RWPE2 (cell line): ENCODE measurements at regions not wholly inside any gene's neighbourhood (a gene's known extent, or its start where the extent isn't known, plus 50 kb on each side); places are given as distances from the start of the nearest gene placed in this dataset.

Experiments
- ATAC-seq: fragments of 200-7000 bp; cut with Tn5 transposase; 3 replicates; pipeline ENCODE4 v1.9.1; 2021; ENCODE audit warnings: low read depth
- DNase-seq: peaks from one replicate; pipeline ENCODE4 v3.0.0-alpha.2; 2020; ENCODE audit warnings: low spot score
- H3K27ac ChIP-seq: fragments of 450-650 bp; 2 replicates; pipeline ENCODE4 v1.5.1; 2017; ENCODE audit warnings: mild to moderate bottlenecking; ENCODE audit not compliant: poor library complexity, severe bottlenecking
- H3K27me3 ChIP-seq: fragments of 250-450 bp; sonication (Bioruptor Pico); 2 replicates; pipeline ENCODE4 v1.5.1; 2021; ENCODE audit warnings: mild to moderate bottlenecking, moderate library complexity; ENCODE audit not compliant: insufficient read depth, poor library complexity, severe bottlenecking
- H3K36me3 ChIP-seq: fragments of 250-450 bp; sonication (Bioruptor Pico); 2 replicates; pipeline ENCODE4 v1.5.1; 2020; ENCODE audit warnings: low read depth, mild to moderate bottlenecking, moderate library complexity
- H3K4me1 ChIP-seq: fragments of 250-450 bp; sonication (Bioruptor Pico); 2 replicates; pipeline ENCODE4 v1.5.1; 2021; ENCODE audit warnings: mild to moderate bottlenecking, moderate library complexity; ENCODE audit not compliant: insufficient read depth, poor library complexity, severe bottlenecking
- H3K4me3 ChIP-seq: fragments of 250-450 bp; sonication (Bioruptor Pico); 2 replicates; pipeline ENCODE4 v1.5.1; 2021; ENCODE audit warnings: mild to moderate bottlenecking, moderate library complexity; ENCODE audit not compliant: severe bottlenecking
- H3K9me3 ChIP-seq: fragments of 250-450 bp; sonication (Bioruptor Pico); 2 replicates; pipeline ENCODE4 v1.5.1; 2021; ENCODE audit warnings: mild to moderate bottlenecking, moderate library complexity; ENCODE audit not compliant: severe bottlenecking
- TF ChIP-seq, protein P1 (sequence below): fragments of 450-650 bp; IDR thresholded peaks from one replicate; pipeline ENCODE4 v1.5.1; 2017; ENCODE audit warnings: mild to moderate bottlenecking, moderate library complexity; ENCODE audit not compliant: poor library complexity, severe bottlenecking

- Histone ChIP-seq H3K27me3 (no peaks in the 10 kb centered on the region), H3K27ac (no peak overlapping the region), H3K36me3 (no peaks in the 10 kb centered on the region), H3K4me1 (no peaks in the 10 kb centered on the region), H3K9me3 (no peaks in the 10 kb centered on the region), H3K4me3 (no peak overlapping the region)
- DNase-seq: no peak
- ATAC-seq: no peak
- TF ChIP-seq, protein P1, sequence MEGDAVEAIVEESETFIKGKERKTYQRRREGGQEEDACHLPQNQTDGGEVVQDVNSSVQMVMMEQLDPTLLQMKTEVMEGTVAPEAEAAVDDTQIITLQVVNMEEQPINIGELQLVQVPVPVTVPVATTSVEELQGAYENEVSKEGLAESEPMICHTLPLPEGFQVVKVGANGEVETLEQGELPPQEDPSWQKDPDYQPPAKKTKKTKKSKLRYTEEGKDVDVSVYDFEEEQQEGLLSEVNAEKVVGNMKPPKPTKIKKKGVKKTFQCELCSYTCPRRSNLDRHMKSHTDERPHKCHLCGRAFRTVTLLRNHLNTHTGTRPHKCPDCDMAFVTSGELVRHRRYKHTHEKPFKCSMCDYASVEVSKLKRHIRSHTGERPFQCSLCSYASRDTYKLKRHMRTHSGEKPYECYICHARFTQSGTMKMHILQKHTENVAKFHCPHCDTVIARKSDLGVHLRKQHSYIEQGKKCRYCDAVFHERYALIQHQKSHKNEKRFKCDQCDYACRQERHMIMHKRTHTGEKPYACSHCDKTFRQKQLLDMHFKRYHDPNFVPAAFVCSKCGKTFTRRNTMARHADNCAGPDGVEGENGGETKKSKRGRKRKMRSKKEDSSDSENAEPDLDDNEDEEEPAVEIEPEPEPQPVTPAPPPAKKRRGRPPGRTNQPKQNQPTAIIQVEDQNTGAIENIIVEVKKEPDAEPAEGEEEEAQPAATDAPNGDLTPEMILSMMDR: no peak
These were observed 1180.8 kb downstream of the FSTL5 start for GRCh38 chr4:160983035-160983434.

GRCh38 chr4:161002386-161002785 lies 1161.4 kb downstream of the FSTL5 start:
- H3K27me3 ChIP-seq: no peaks in the 10 kb centered on the region
- no peaks in the 10 kb centered on the region for H3K4me1 ChIP-seq
- no peak overlapping the region for H3K27ac ChIP-seq
- ATAC-seq (no peak), DNase-seq (no peak)
- TF ChIP-seq, protein P1: no peak
- no peak overlapping the region for H3K4me3 ChIP-seq
- no peaks in the 10 kb centered on the region for H3K9me3 ChIP-seq
- H3K36me3 ChIP-seq: no peaks in the 10 kb centered on the region

GRCh38 chr4:161003418-161004057 lies 1160.3 kb downstream of the FSTL5 start:
- TF ChIP-seq, protein P1: no peak
- DNase-seq: no peak
- ATAC-seq: no peak

DNA sequence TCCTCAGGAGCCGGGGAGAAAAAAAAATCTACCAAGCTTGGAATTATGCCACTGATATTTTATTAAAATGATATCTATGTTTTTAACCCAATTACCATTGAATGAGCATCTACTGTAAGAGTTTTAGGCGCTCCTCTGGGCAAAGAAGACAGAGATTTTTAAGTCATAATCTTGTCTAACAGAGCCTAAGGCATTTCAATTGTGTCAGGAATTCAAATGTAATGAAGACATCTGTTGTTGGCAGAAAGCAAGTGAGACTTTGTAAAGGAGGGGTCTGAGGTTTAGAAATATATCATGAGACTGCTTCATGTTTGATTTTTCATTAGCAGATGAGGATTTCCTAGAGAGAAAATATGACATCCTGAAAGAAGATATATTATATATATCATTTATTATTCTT lies 1158.1 kb downstream of the FSTL5 start:
- no peaks in the 10 kb centered on the region for H3K27me3 ChIP-seq
- H3K9me3 ChIP-seq: no peaks in the 10 kb centered on the region
- no peaks in the 10 kb centered on the region for H3K36me3 ChIP-seq
- H3K27ac ChIP-seq: no peak overlapping the region
- no peaks in the 10 kb centered on the region for H3K4me1 ChIP-seq
- TF ChIP-seq, protein P1: no peak
- H3K4me3 ChIP-seq: no peak overlapping the region
- no peak for ATAC-seq
- DNase-seq: no peak

More at GRCh38 chr4:161003418-161004057, 1160.3 kb downstream of the FSTL5 start:
- H3K36me3 ChIP-seq: no peaks in the 10 kb centered on the region
- H3K27ac ChIP-seq: no peak overlapping the region
- no peak overlapping the region for H3K4me3 ChIP-seq
- H3K27me3 ChIP-seq: no peaks in the 10 kb centered on the region
- H3K9me3 ChIP-seq: no peaks in the 10 kb centered on the region
- no peaks in the 10 kb centered on the region for H3K4me1 ChIP-seq

DNA sequence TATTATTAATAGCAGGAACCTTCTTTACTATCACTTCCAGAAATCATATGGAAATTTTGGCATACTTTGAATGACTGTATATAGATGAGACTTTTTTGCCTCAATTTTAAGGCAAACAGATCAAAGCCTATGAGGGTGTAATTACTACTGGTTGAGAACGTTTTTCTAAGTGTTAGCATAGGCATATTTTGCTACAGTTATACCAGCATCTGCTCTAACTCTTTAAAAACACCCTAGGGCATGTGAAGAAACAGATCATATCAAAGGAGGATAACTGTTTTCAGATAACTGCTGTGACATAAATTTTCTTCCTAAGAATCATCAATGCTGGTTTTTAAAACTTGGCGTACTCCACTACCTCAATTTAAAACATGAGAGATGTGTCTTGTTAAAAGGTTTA lies 1155.3 kb downstream of the FSTL5 start:
- Histone ChIP-seq H3K27ac (no peak overlapping the region), H3K27me3 (no peaks in the 10 kb centered on the region), H3K4me3 (no peak overlapping the region), H3K9me3 (no peaks in the 10 kb centered on the region), H3K36me3 (no peaks in the 10 kb centered on the region), H3K4me1 (no peaks in the 10 kb centered on the region)
- no peak for DNase-seq
- TF ChIP-seq, protein P1: no peak
- ATAC-seq: no peak
